ENCODE measurements at regions not wholly inside any gene's neighbourhood (a gene's known extent, or its start where the extent isn't known, plus 50 kb on each side); places are given as distances from the start of the nearest gene placed in this dataset.

GRCh38 chr21:34203851-34204420 lies 130.6 kb downstream of the MRPS6 start:
- Histone ChIP-seq H3K9ac (ENCODE audit: low read length) (no peak overlapping the region), H3K4me1 (ENCODE audit: control insufficient read depth, insufficient read depth, low read length) (peaks cover 43% of the 10 kb centered on the region), H3K36me3 (ENCODE audit: control insufficient read depth, insufficient read depth, low read length) (no peaks in the 10 kb centered on the region), H3K27ac (ENCODE audit: low read depth, low read length) (no peak overlapping the region), H3K9me3 (ENCODE audit: control insufficient read depth, insufficient read depth, low read depth, low read length) (peaks cover 2% of the 10 kb centered on the region; the same call in 1 of the 2 replicates), H3K27me3 (ENCODE audit: control insufficient read depth, insufficient read depth, low read length) (no peaks in the 10 kb centered on the region), H3K4me3 (ENCODE audit: low read depth, low read length) (no peak overlapping the region)

- Histone ChIP-seq H3K27me3 (ENCODE audit: control insufficient read depth, insufficient read depth, low read length) (no peaks in the 10 kb centered on the region), H3K36me3 (ENCODE audit: control insufficient read depth, insufficient read depth, low read length) (no peaks in the 10 kb centered on the region), H3K9ac (ENCODE audit: low read length) (no peak overlapping the region), H3K4me3 (ENCODE audit: low read depth, low read length) (no peak overlapping the region), H3K27ac (ENCODE audit: low read depth, low read length) (no peak overlapping the region), H3K4me1 (ENCODE audit: control insufficient read depth, insufficient read depth, low read length) (peaks cover 35% of the 10 kb centered on the region), H3K9me3 (ENCODE audit: control insufficient read depth, insufficient read depth, low read depth, low read length) (peaks cover 3% of the 10 kb centered on the region; the same call in 1 of the 2 replicates)
These were observed 131.4 kb downstream of the MRPS6 start for GRCh38 chr21:34204481-34205439.

DNA sequence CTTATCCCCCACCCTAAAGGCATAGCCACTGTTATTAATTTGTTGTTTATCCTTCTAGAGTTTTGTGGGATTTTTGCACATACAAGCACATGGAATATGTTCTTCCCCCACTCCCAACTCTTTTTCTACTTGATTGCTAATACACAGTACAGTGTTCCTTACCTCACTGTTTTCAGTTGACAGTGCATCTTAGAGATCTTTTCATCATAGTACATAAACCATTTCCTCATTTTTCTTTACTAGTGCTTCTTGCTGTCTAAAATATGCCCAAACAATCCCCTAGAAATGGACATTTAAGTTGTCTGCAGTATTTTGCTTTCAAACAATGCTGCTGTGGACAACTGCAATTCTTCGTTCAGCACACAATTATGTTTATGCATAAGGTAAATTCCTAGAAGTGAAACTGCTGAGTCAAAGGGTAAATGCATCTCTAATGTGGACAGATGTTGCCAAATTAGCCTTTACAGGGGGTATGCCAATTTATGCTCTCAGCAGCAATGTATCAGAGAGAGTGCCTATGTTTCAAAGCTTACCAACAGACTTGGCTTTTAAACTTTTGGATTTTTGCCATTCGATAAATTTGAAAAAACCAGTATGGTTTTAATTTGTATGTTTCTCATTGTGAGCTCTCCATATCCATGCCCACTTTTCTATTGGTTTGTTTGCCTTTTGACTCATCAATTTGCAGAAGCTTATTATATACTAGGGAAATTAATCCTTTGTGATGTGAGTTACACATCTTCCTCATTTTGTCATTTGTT lies 132.6 kb downstream of the MRPS6 start:
- H3K4me3 ChIP-seq (ENCODE audit: low read depth, low read length): no peak overlapping the region
- H3K9ac ChIP-seq (ENCODE audit: low read length): no peak overlapping the region
- H3K27me3 ChIP-seq (ENCODE audit: control insufficient read depth, insufficient read depth, low read length): no peaks in the 10 kb centered on the region
- H3K36me3 ChIP-seq (ENCODE audit: control insufficient read depth, insufficient read depth, low read length): no peaks in the 10 kb centered on the region
- peaks cover 3% of the 10 kb centered on the region; the same call in 1 of the 2 replicates for H3K9me3 ChIP-seq (ENCODE audit: control insufficient read depth, insufficient read depth, low read depth, low read length)
- H3K4me1 ChIP-seq (ENCODE audit: control insufficient read depth, insufficient read depth, low read length): peaks cover 35% of the 10 kb centered on the region
- no peak overlapping the region for H3K27ac ChIP-seq (ENCODE audit: low read depth, low read length)

DNA sequence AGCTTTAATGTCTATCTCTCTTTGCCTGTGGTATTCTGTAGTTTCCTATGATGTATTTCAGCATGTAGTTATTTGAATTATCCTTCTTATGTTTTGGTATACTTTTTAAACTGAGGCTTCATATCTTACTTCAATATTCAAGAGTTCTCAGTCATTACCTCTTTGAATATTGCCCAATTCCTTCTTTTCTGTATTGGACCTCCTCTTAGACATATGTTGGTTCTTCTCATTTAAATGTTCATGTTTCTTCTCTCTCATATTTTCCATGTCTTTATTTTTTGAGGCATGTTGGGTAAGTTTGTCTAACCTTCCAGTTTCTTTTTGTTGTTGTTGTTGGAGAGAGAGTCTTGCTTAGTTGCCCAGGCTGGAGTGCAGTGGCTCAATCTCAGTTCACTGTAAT lies 140.6 kb downstream of the MRPS6 start:
- Histone ChIP-seq H3K4me1 (ENCODE audit: control insufficient read depth, insufficient read depth, low read length) (no peaks in the 10 kb centered on the region), H3K4me3 (ENCODE audit: low read depth, low read length) (no peak overlapping the region), H3K9ac (ENCODE audit: low read length) (no peak overlapping the region), H3K9me3 (ENCODE audit: control insufficient read depth, insufficient read depth, low read depth, low read length) (peaks cover 10% of the 10 kb centered on the region), H3K27me3 (ENCODE audit: control insufficient read depth, insufficient read depth, low read length) (no peaks in the 10 kb centered on the region), H3K27ac (ENCODE audit: low read depth, low read length) (no peak overlapping the region), H3K36me3 (ENCODE audit: control insufficient read depth, insufficient read depth, low read length) (no peaks in the 10 kb centered on the region)

- no peaks in the 10 kb centered on the region for H3K27me3 ChIP-seq (ENCODE audit: control insufficient read depth, insufficient read depth, low read length)
- H3K9me3 ChIP-seq (ENCODE audit: control insufficient read depth, insufficient read depth, low read depth, low read length): peaks cover 9% of the 10 kb centered on the region
- no peak overlapping the region for H3K4me3 ChIP-seq (ENCODE audit: low read depth, low read length)
- H3K36me3 ChIP-seq (ENCODE audit: control insufficient read depth, insufficient read depth, low read length): no peaks in the 10 kb centered on the region
- H3K27ac ChIP-seq (ENCODE audit: low read depth, low read length): no peak overlapping the region
- peaks cover 3% of the 10 kb centered on the region; the same call in 1 of the 2 replicates for H3K4me1 ChIP-seq (ENCODE audit: control insufficient read depth, insufficient read depth, low read length)
- H3K9ac ChIP-seq (ENCODE audit: low read length): no peak overlapping the region
These were observed 142.1 kb downstream of the MRPS6 start for GRCh38 chr21:34215501-34215900.

GRCh38 chr21:34215911-34216717 lies 142.7 kb downstream of the MRPS6 start:
- H3K4me1 ChIP-seq (ENCODE audit: control insufficient read depth, insufficient read depth, low read length): peaks cover 3% of the 10 kb centered on the region; the same call in 1 of the 2 replicates
- no peaks in the 10 kb centered on the region for H3K36me3 ChIP-seq (ENCODE audit: control insufficient read depth, insufficient read depth, low read length)

DNA sequence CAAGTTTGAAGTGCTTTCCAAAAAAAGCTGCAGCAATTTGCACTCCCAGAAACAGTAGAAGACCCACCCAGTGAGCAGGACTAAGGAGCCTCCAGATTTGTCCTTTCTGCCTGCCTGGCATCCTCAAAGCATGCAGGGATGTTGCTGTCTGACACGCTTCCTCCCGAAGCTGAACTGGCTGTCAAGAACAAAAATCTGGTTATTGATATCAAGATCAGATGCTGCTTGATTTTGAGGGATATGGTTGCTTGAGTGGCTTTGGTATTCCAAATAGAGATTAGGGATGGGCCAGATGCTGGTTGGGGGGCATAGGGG lies 143.3 kb downstream of the MRPS6 start:
- Histone ChIP-seq H3K4me1 (ENCODE audit: control insufficient read depth, insufficient read depth, low read length) (peaks cover 3% of the 10 kb centered on the region; the same call in 1 of the 2 replicates), H3K9me3 (ENCODE audit: control insufficient read depth, insufficient read depth, low read depth, low read length) (peaks cover 9% of the 10 kb centered on the region), H3K27ac (ENCODE audit: low read depth, low read length) (no peak overlapping the region), H3K4me3 (ENCODE audit: low read depth, low read length) (no peak overlapping the region), H3K27me3 (ENCODE audit: control insufficient read depth, insufficient read depth, low read length) (no peaks in the 10 kb centered on the region), H3K9ac (ENCODE audit: low read length) (no peak overlapping the region), H3K36me3 (ENCODE audit: control insufficient read depth, insufficient read depth, low read length) (no peaks in the 10 kb centered on the region)

More at GRCh38 chr21:34215911-34216717, 142.7 kb downstream of the MRPS6 start:
- Histone ChIP-seq H3K4me3 (ENCODE audit: low read depth, low read length) (no peak overlapping the region), H3K9me3 (ENCODE audit: control insufficient read depth, insufficient read depth, low read depth, low read length) (peaks cover 9% of the 10 kb centered on the region), H3K9ac (ENCODE audit: low read length) (no peak overlapping the region), H3K27me3 (ENCODE audit: control insufficient read depth, insufficient read depth, low read length) (no peaks in the 10 kb centered on the region), H3K27ac (ENCODE audit: low read depth, low read length) (no peak overlapping the region)

DNA sequence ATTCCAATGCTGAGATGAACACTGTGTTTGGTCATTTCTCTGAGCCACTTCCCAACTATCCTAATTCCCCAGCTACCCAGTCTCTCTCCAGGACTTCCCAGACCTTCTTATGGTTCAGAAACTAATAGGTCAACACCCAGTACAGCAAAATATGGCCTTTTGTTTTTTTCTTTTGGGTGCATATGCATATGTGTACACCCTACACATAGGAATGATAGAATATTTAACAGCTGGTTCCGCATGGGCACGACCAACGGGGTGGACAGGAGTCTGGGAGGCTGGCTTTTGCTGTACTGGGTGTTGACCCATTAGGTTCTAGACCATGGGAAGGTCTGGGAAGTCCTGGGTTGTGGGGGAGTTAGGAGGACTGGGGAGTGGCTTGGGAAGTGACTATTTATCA lies 143.9 kb downstream of the MRPS6 start:
- Histone ChIP-seq H3K36me3 (ENCODE audit: control insufficient read depth, insufficient read depth, low read length) (no peaks in the 10 kb centered on the region), H3K27me3 (ENCODE audit: control insufficient read depth, insufficient read depth, low read length) (no peaks in the 10 kb centered on the region), H3K9ac (ENCODE audit: low read length) (no peak overlapping the region), H3K4me3 (ENCODE audit: low read depth, low read length) (no peak overlapping the region), H3K9me3 (ENCODE audit: control insufficient read depth, insufficient read depth, low read depth, low read length) (peaks cover 9% of the 10 kb centered on the region), H3K27ac (ENCODE audit: low read depth, low read length) (no peak overlapping the region), H3K4me1 (ENCODE audit: control insufficient read depth, insufficient read depth, low read length) (peaks cover 3% of the 10 kb centered on the region; the same call in 1 of the 2 replicates)

DNA sequence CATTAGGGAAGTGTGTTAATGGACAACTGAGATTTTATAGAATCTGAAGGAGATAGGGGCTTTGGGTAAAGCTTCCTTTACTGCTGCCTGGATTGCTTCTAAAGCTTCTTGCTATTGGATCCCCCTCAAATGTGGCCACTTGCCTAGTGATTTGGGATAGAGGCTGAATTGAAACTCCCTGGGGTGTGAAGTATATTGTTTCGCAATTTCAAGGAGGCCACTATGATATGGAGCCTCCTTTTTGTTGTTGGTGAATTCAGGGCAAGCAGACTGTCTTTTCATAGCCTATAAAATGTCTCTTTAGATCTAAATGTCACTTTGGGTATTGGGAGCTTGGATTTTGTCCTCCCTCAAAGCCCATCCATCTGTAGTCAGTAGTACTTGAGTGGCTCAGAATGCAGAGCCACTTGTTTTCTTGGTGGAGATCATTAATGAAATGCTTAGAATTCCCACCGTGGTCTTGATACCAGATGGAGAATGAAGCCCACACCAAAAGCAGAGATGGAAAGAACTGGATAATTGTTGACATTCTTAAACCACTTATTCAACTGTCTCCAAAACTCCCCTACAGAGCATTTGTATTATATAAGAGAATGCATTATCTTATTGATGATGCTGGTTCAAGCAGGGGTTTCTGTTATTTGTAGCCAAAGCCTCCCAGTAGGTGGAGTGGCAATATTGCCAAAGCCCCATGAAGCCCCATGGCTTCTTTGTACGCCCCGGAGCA lies 144.3 kb upstream of the KCNE2 start:
- Histone ChIP-seq H3K27me3 (ENCODE audit: control insufficient read depth, insufficient read depth, low read length) (no peaks in the 10 kb centered on the region), H3K4me3 (ENCODE audit: low read depth, low read length) (no peak overlapping the region), H3K4me1 (ENCODE audit: control insufficient read depth, insufficient read depth, low read length) (peaks cover 3% of the 10 kb centered on the region; the same call in 1 of the 2 replicates), H3K9ac (ENCODE audit: low read length) (no peak overlapping the region), H3K36me3 (ENCODE audit: control insufficient read depth, insufficient read depth, low read length) (no peaks in the 10 kb centered on the region), H3K27ac (ENCODE audit: low read depth, low read length) (no peak overlapping the region), H3K9me3 (ENCODE audit: control insufficient read depth, insufficient read depth, low read depth, low read length) (peaks cover under 1% of the 10 kb centered on the region; the same call in 1 of the 2 replicates)
